ENCODE measurements at regions not wholly inside any gene's neighbourhood (a gene's known extent, or its start where the extent isn't known, plus 50 kb on each side); places are given as distances from the start of the nearest gene placed in this dataset.

GRCh38 chr21:28311411-28312190, 681.1 kb downstream of the LTN1 start:
- DNase-seq (ENCODE audit: insufficient read length, low spot score), result no peak
- FAIRE-seq, result no peak
- TF ChIP-seq CTCF (IDR thresholded peaks at IDR 0.05; ENCODE audit: insufficient read depth, missing control alignments), result no peak

GRCh38 chr21:28310711-28311110, 682.0 kb downstream of the LTN1 start:
- DNase-seq (ENCODE audit: insufficient read length, low spot score) (no peak), FAIRE-seq (no peak)
- no peak for TF ChIP-seq CTCF (IDR thresholded peaks at IDR 0.05; ENCODE audit: insufficient read depth, missing control alignments)

DNA sequence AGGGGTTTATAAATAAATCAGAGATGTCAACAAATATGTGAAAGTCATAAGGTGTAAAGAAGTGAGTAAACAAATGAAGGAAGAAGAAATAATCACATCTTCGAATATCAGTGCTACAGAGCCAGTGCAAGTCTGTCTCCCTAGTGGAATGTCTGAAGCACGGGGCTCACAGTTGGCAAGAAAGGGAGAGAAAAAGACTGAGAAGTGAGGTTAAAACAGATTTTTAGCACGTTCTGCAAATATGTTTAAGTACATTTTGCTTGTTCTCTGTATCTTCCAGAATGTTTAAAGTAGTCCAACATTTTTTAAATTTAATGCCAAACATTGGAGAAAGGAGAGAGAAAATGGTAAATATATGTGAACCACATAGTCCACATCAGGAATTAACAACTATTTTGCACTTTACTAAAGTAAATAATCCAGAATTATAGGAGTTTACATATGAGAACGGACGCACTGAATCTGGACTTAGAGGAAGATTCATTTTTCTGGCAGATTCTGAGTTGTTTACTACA, 682.4 kb downstream of the LTN1 start:
- TF ChIP-seq CTCF (IDR thresholded peaks at IDR 0.05; ENCODE audit: insufficient read depth, missing control alignments), result no peak
- no peak for FAIRE-seq

GRCh38 chr21:28309596-28309995, 683.1 kb downstream of the LTN1 start:
- no peak for TF ChIP-seq CTCF (IDR thresholded peaks at IDR 0.05; ENCODE audit: insufficient read depth, missing control alignments)
- DNase-seq (ENCODE audit: insufficient read length, low spot score) (no peak), FAIRE-seq (no peak)

More for the DNA sequence above, 682.4 kb downstream of the LTN1 start:
- no peak for DNase-seq (ENCODE audit: insufficient read length, low spot score)

DNA sequence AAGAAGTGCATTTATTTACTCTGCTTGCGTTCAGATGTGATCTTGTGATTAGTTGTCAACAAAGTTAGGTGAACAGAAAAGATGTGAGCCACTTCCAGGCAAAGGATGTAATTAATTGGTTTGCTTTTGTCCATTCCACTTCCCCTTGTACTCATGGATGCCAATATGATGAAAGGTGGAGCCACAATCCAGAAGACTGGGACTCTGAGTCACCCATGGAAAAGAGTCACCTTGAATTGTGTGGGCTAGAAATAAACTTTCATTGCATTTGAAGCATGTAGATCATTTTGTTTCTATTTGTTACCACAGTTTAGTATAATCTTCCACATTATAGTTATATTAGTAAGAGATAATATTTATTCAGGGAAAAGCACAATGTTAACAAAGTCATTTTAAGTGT, 684.2 kb downstream of the LTN1 start:
- no peak for DNase-seq (ENCODE audit: insufficient read length, low spot score)
- TF ChIP-seq CTCF (IDR thresholded peaks at IDR 0.05; ENCODE audit: insufficient read depth, missing control alignments), result no peak
- no peak for FAIRE-seq

DNA sequence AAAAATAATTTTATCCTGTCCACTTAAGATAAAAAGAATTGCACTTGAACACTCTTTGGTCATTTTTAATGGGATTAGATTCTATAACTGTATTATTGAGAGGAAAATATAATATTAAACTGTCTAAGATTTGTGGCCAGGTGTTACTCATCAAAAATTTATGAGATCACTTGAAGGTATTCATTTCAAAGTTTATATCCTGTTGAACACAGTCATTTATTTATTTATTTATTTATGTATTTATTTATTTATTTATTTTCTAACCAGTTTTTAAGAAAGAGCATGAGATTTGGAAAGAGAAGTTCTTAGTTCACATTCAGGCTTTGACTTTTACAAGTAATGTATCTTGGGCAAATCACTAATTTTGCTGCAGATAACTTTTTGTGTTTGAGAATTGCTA, 692.7 kb downstream of the LTN1 start:
- TF ChIP-seq CTCF (IDR thresholded peaks at IDR 0.05; ENCODE audit: insufficient read depth, missing control alignments), result no peak
- no peak for FAIRE-seq

GRCh38 chr21:28298251-28298672, 694.4 kb downstream of the LTN1 start:
- no peak for FAIRE-seq
- no peak for TF ChIP-seq CTCF (IDR thresholded peaks at IDR 0.05; ENCODE audit: insufficient read depth, missing control alignments)

More for the DNA sequence above, 692.7 kb downstream of the LTN1 start:
- DNase-seq (ENCODE audit: insufficient read length, low spot score), result no peak

More at GRCh38 chr21:28298251-28298672, 694.4 kb downstream of the LTN1 start:
- DNase-seq (ENCODE audit: insufficient read length, low spot score), result no peak

All from D721Med (cell line).